ENCODE measurements at regions not wholly inside any gene's neighbourhood (a gene's known extent, or its start where the extent isn't known, plus 50 kb on each side); places are given as distances from the start of the nearest gene placed in this dataset.

DNA sequence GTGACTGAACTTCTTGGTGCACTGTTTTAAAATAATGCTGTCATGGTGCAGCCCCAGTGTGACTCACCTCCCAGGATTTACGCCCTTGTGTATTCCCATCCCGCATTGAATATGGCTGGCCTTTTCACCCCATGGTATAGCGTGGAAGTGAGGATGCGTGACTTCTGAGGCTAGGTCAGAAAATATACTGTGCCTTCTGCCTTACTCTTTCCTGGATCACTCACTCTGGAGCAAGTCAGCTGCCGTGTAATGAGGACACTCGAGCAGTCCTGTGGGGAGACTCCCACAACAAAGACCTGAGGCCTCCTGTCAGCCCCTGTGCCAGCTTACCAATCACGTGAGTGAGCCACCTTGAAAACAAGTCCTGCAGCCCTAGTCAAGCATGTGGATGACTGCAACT, 471.9 kb upstream of the KIRREL3 start (continued):
- TF ChIP-seq, protein P1, sequence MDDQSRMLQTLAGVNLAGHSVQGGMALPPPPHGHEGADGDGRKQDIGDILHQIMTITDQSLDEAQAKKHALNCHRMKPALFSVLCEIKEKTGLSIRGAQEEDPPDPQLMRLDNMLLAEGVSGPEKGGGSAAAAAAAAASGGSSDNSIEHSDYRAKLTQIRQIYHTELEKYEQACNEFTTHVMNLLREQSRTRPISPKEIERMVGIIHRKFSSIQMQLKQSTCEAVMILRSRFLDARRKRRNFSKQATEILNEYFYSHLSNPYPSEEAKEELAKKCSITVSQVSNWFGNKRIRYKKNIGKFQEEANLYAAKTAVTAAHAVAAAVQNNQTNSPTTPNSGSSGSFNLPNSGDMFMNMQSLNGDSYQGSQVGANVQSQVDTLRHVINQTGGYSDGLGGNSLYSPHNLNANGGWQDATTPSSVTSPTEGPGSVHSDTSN (IDR thresholded peaks at IDR 0.05) = no peak
- TF ChIP-seq EP300 (IDR thresholded peaks at IDR 0.05; ENCODE audit: borderline replicate concordance in 1 of 2, low read depth in 1 of 2, low read length in 1 of 2) (no peak), GABPA (IDR thresholded peaks at IDR 0.05; ENCODE audit: low read depth) (no peak)
- TF ChIP-seq, protein P2, sequence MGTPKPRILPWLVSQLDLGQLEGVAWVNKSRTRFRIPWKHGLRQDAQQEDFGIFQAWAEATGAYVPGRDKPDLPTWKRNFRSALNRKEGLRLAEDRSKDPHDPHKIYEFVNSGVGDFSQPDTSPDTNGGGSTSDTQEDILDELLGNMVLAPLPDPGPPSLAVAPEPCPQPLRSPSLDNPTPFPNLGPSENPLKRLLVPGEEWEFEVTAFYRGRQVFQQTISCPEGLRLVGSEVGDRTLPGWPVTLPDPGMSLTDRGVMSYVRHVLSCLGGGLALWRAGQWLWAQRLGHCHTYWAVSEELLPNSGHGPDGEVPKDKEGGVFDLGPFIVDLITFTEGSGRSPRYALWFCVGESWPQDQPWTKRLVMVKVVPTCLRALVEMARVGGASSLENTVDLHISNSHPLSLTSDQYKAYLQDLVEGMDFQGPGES (IDR thresholded peaks at IDR 0.05; ENCODE audit: low read depth, low read length) = no peak

DNA sequence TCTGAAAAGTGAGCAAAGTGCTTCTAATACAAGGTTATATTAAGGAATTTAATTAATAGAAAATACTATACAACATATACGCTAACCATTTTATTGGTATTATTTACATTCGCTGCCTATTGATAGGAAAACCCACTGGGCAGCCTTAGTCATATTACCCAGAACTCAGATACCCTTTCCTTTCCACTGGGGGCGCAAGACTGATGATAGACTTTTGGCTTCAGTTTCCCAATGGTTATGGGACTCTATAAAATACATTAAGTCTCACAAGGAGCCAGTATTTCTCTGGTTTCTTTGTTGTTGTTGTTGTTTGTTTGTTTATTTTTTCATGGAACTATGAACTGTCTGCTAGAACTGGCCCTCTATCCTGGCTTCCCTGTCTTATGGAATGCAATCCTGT, 471.1 kb upstream of the KIRREL3 start:
- H3K4me1 ChIP-seq (ENCODE audit: control insufficient read depth in 1 of 2, insufficient read depth in 2 of 2, low read depth in 1 of 2, low read length in 1 of 2) = no peaks in the 10 kb centered on the region; a peak in 1 of 4 replicates
- no peak overlapping the region for H3K9ac ChIP-seq
- no peaks in the 10 kb centered on the region for H3K36me3 ChIP-seq (replicated peaks in 1 of 2; ENCODE audit: control insufficient read depth in 1 of 2, insufficient read depth in 2 of 2, low read length in 1 of 2)
- H3K4me2 ChIP-seq = no peak overlapping the region
- 41% methylated on average over 3 of the region's 3 CpGs for WGBS (ENCODE audit: low lambda C conversion rate)
- H3K27ac ChIP-seq (ENCODE audit: low read depth in 2 of 2, low read length in 1 of 2) = no peak overlapping the region
- no peaks in the 10 kb centered on the region for H3K79me2 ChIP-seq (ENCODE audit: insufficient read depth)
- no peak for TF ChIP-seq USF2 (IDR thresholded peaks at IDR 0.05; ENCODE audit: borderline replicate concordance, low read depth, low read length)
- TF ChIP-seq MAX (IDR thresholded peaks at IDR 0.05; ENCODE audit: low read depth) = no peak
- no peak for TF ChIP-seq MEF2A (IDR thresholded peaks at IDR 0.05; ENCODE audit: borderline replicate concordance, low read depth)
- TF ChIP-seq RAD21 (IDR thresholded peaks at IDR 0.05; ENCODE audit: low read length) = no peak
- TF ChIP-seq GATA2 (CRISPR knock-in tag; IDR thresholded peaks at IDR 0.05) = no peak
- TF ChIP-seq NFIC (IDR thresholded peaks at IDR 0.05; ENCODE audit: borderline replicate concordance) = no peak
- TF ChIP-seq CHD2 (IDR thresholded peaks at IDR 0.05; ENCODE audit: low read length, partially characterized antibody) = no peak
- no peak for TF ChIP-seq MXI1 (IDR thresholded peaks at IDR 0.05; ENCODE audit: low read depth, low read length)
- no peak for TF ChIP-seq JUND (IDR thresholded peaks at IDR 0.05)
- TF ChIP-seq RXRA (IDR thresholded peaks at IDR 0.05; ENCODE audit: borderline replicate concordance, low read depth) = no peak
- TF ChIP-seq REST (IDR thresholded peaks at IDR 0.05; ENCODE audit: low read depth, low read length) = no peak
- no peak for TF ChIP-seq GABPA (IDR thresholded peaks at IDR 0.05; ENCODE audit: low read depth)
- no peak for TF ChIP-seq ELF1 (IDR thresholded peaks at IDR 0.05)
- TF ChIP-seq RFX5 (IDR thresholded peaks at IDR 0.05; ENCODE audit: low read length) = no peak
- no peak for TF ChIP-seq EP300 (IDR thresholded peaks at IDR 0.05; ENCODE audit: borderline replicate concordance in 1 of 2, low read depth in 1 of 2, low read length in 1 of 2)
- no peak for TF ChIP-seq TCF12 (IDR thresholded peaks at IDR 0.05)
- no peaks in the 10 kb centered on the region for H4K20me1 ChIP-seq (ENCODE audit: insufficient read depth)
- H3K27me3 ChIP-seq (ENCODE audit: insufficient read depth) = no peaks in the 10 kb centered on the region
- DNase-seq = no peak
- H3K4me3 ChIP-seq (ENCODE audit: low read depth in 2 of 2, low read length in 1 of 2) = no peak overlapping the region
- CTCF ChIA-PET = interaction anchor here (0.6 to 3.0 kb wide), 7 partner anchors 10 to 550 kb away, joined by 4 to 12 read pairs (median 5); no protein-coding TSS in a partner anchor
- H3K9me2 ChIP-seq = no peaks in the 10 kb centered on the region
- H2AFZ ChIP-seq (ENCODE audit: low read depth) = no peak overlapping the region
- H3K9me3 ChIP-seq = no peaks in the 10 kb centered on the region
- H3F3A ChIP-seq (replicated peaks; ENCODE audit: insufficient read depth) = no peaks in the 10 kb centered on the region
- POLR2A ChIA-PET = no interaction called here

All from SK-N-SH (cell line).